ENCODE measurements at regions not wholly inside any gene's neighbourhood (a gene's known extent, or its start where the extent isn't known, plus 50 kb on each side); places are given as distances from the start of the nearest gene placed in this dataset.
"Not testable (repeated sequence)": the region's sequence is repeated elsewhere in the genome, so short reads cannot be mapped to it uniquely, and the experiment has no call there.

GRCh38 chr2:13770279-13770678, 862.2 kb upstream of the LRATD1 start:
- DNase-seq, result no peak

- no peak for DNase-seq
These were observed 852.5 kb upstream of the LRATD1 start for GRCh38 chr2:13779996-13780395.

GRCh38 chr2:13791019-13791547, 841.4 kb upstream of the LRATD1 start:
- DNase-seq, result no peak

- DNase-seq, result no peak
These were observed 826.0 kb upstream of the LRATD1 start for GRCh38 chr2:13806539-13806938.

- no peak for DNase-seq
These were observed 819.3 kb upstream of the LRATD1 start for GRCh38 chr2:13813236-13813635.

- no peak for DNase-seq
These were observed 814.5 kb upstream of the LRATD1 start for GRCh38 chr2:13818002-13818401.

GRCh38 chr2:13819896-13820295, 812.6 kb upstream of the LRATD1 start:
- no peak for DNase-seq

GRCh38 chr2:13821255-13821880, 811.1 kb upstream of the LRATD1 start:
- no peak for DNase-seq

- DNase-seq, result no peak
These were observed 810.2 kb upstream of the LRATD1 start for GRCh38 chr2:13822365-13822764.

- DNase-seq, result no peak
These were observed 806.1 kb upstream of the LRATD1 start for GRCh38 chr2:13826314-13826853.

- DNase-seq, result no peak
These were observed 773.9 kb upstream of the LRATD1 start for GRCh38 chr2:13858626-13859025.

- not testable (repeated sequence) for DNase-seq
These were observed 764.2 kb upstream of the LRATD1 start for GRCh38 chr2:13868275-13868674.

GRCh38 chr2:13876491-13877037, 756.0 kb upstream of the LRATD1 start:
- DNase-seq, result no peak

GRCh38 chr2:13877571-13877970, 754.9 kb upstream of the LRATD1 start:
- no peak for DNase-seq

GRCh38 chr2:13884291-13884976, 748.1 kb upstream of the LRATD1 start:
- no peak for DNase-seq

- no peak for DNase-seq
These were observed 731.0 kb upstream of the LRATD1 start for GRCh38 chr2:13901526-13901925.

GRCh38 chr2:13905831-13906230, 726.7 kb upstream of the LRATD1 start:
- no peak for DNase-seq

GRCh38 chr2:13916066-13916465, 716.5 kb upstream of the LRATD1 start:
- DNase-seq, result no peak

GRCh38 chr2:13917958-13918357, 714.6 kb upstream of the LRATD1 start:
- DNase-seq, result no peak

GRCh38 chr2:13919981-13920382, 712.5 kb upstream of the LRATD1 start:
- DNase-seq, result no peak

GRCh38 chr2:13921245-13921644, 711.3 kb upstream of the LRATD1 start:
- DNase-seq, result no peak

GRCh38 chr2:13923823-13924222, 708.7 kb upstream of the LRATD1 start:
- DNase-seq, result no peak

GRCh38 chr2:13942111-13942510, 690.4 kb upstream of the LRATD1 start:
- no peak for DNase-seq

- DNase-seq, result no peak
These were observed 681.8 kb upstream of the LRATD1 start for GRCh38 chr2:13950761-13951160.
